ENCODE measurements at regions not wholly inside any gene's neighbourhood (a gene's known extent, or its start where the extent isn't known, plus 50 kb on each side); places are given as distances from the start of the nearest gene placed in this dataset.

GRCh38 chr15:98438326-98438725 is 210.0 kb upstream of the IGF1R start:
- H3K9me3 Mint-ChIP-seq: no peaks in the 10 kb centered on the region
- no peaks in the 10 kb centered on the region for H3K4me1 Mint-ChIP-seq
- H3K4me3 Mint-ChIP-seq: no peak overlapping the region
- H3K36me3 Mint-ChIP-seq (ENCODE audit: insufficient read depth): no peaks in the 10 kb centered on the region
- H3K27me3 Mint-ChIP-seq: no peaks in the 10 kb centered on the region
- DNase-seq (ENCODE audit: low spot score in 2 of 2) (no peak), ATAC-seq (replicated peaks; ENCODE audit: extremely low read depth, poor library complexity, severe bottlenecking) (no peak)
- H3K27ac Mint-ChIP-seq (ENCODE audit: low read depth): no peak overlapping the region

GRCh38 chr15:98438907-98439306 is 209.4 kb upstream of the IGF1R start:
- H3K9me3 Mint-ChIP-seq: no peaks in the 10 kb centered on the region
- H3K4me3 Mint-ChIP-seq: no peak overlapping the region
- no peaks in the 10 kb centered on the region for H3K4me1 Mint-ChIP-seq
- DNase-seq (ENCODE audit: low spot score in 2 of 2) (no peak), ATAC-seq (replicated peaks; ENCODE audit: extremely low read depth, poor library complexity, severe bottlenecking) (no peak)
- no peaks in the 10 kb centered on the region for H3K36me3 Mint-ChIP-seq (ENCODE audit: insufficient read depth)
- H3K27ac Mint-ChIP-seq (ENCODE audit: low read depth): no peak overlapping the region
- H3K27me3 Mint-ChIP-seq: no peaks in the 10 kb centered on the region

GRCh38 chr15:98439523-98439942 is 208.8 kb upstream of the IGF1R start:
- no peaks in the 10 kb centered on the region for H3K4me1 Mint-ChIP-seq
- ATAC-seq (replicated peaks; ENCODE audit: extremely low read depth, poor library complexity, severe bottlenecking): no peak
- DNase-seq (ENCODE audit: low spot score in 2 of 2): no peak
- H3K27ac Mint-ChIP-seq (ENCODE audit: low read depth): no peak overlapping the region
- H3K27me3 Mint-ChIP-seq: no peaks in the 10 kb centered on the region
- H3K36me3 Mint-ChIP-seq (ENCODE audit: insufficient read depth): no peaks in the 10 kb centered on the region
- H3K9me3 Mint-ChIP-seq: no peaks in the 10 kb centered on the region
- H3K4me3 Mint-ChIP-seq: no peak overlapping the region

GRCh38 chr15:98440917-98441316 is 207.4 kb upstream of the IGF1R start:
- no peak for ATAC-seq (replicated peaks; ENCODE audit: extremely low read depth, poor library complexity, severe bottlenecking)
- H3K9me3 Mint-ChIP-seq: no peaks in the 10 kb centered on the region
- H3K36me3 Mint-ChIP-seq (ENCODE audit: insufficient read depth): no peaks in the 10 kb centered on the region
- H3K4me1 Mint-ChIP-seq: no peaks in the 10 kb centered on the region
- no peak for DNase-seq (ENCODE audit: low spot score in 2 of 2)
- H3K27ac Mint-ChIP-seq (ENCODE audit: low read depth): no peak overlapping the region
- H3K4me3 Mint-ChIP-seq: no peak overlapping the region
- peaks cover 3% of the 10 kb centered on the region for H3K27me3 Mint-ChIP-seq

- Mint-ChIP-seq H3K9me3 (no peaks in the 10 kb centered on the region), H3K27me3 (peaks cover 9% of the 10 kb centered on the region), H3K36me3 (ENCODE audit: insufficient read depth) (no peaks in the 10 kb centered on the region), H3K4me3 (no peak overlapping the region), H3K4me1 (no peaks in the 10 kb centered on the region), H3K27ac (ENCODE audit: low read depth) (no peak overlapping the region)
- ATAC-seq (replicated peaks; ENCODE audit: extremely low read depth, poor library complexity, severe bottlenecking) (no peak), DNase-seq (ENCODE audit: low spot score in 2 of 2) (no peak)
Measured at GRCh38 chr15:98441599-98441998, 206.7 kb upstream of the IGF1R start.

GRCh38 chr15:98442379-98442833 is 205.9 kb upstream of the IGF1R start:
- H3K4me3 Mint-ChIP-seq: no peak overlapping the region
- no peaks in the 10 kb centered on the region for H3K9me3 Mint-ChIP-seq
- ATAC-seq (replicated peaks; ENCODE audit: extremely low read depth, poor library complexity, severe bottlenecking) (no peak), DNase-seq (ENCODE audit: low spot score in 2 of 2) (no peak)
- no peaks in the 10 kb centered on the region for H3K36me3 Mint-ChIP-seq (ENCODE audit: insufficient read depth)
- H3K27me3 Mint-ChIP-seq: peaks cover 17% of the 10 kb centered on the region
- no peaks in the 10 kb centered on the region for H3K4me1 Mint-ChIP-seq
- no peak overlapping the region for H3K27ac Mint-ChIP-seq (ENCODE audit: low read depth)

GRCh38 chr15:98442901-98443300 is 205.4 kb upstream of the IGF1R start:
- H3K27me3 Mint-ChIP-seq: peaks cover 19% of the 10 kb centered on the region
- no peaks in the 10 kb centered on the region for H3K36me3 Mint-ChIP-seq (ENCODE audit: insufficient read depth)
- ATAC-seq (replicated peaks; ENCODE audit: extremely low read depth, poor library complexity, severe bottlenecking) (no peak), DNase-seq (ENCODE audit: low spot score in 2 of 2) (no peak)
- no peak overlapping the region for H3K27ac Mint-ChIP-seq (ENCODE audit: low read depth)
- no peak overlapping the region for H3K4me3 Mint-ChIP-seq
- H3K4me1 Mint-ChIP-seq: no peaks in the 10 kb centered on the region
- no peaks in the 10 kb centered on the region for H3K9me3 Mint-ChIP-seq

- ATAC-seq (replicated peaks; ENCODE audit: extremely low read depth, poor library complexity, severe bottlenecking) (no peak), DNase-seq (ENCODE audit: low spot score in 2 of 2) (no peak)
- Mint-ChIP-seq H3K4me3 (no peak overlapping the region), H3K36me3 (ENCODE audit: insufficient read depth) (no peaks in the 10 kb centered on the region), H3K4me1 (no peaks in the 10 kb centered on the region), H3K9me3 (no peaks in the 10 kb centered on the region), H3K27ac (ENCODE audit: low read depth) (no peak overlapping the region), H3K27me3 (peaks cover 19% of the 10 kb centered on the region)
Measured at GRCh38 chr15:98443526-98443925, 204.8 kb upstream of the IGF1R start.

GRCh38 chr15:98444138-98444537 is 204.2 kb upstream of the IGF1R start:
- Mint-ChIP-seq H3K27ac (ENCODE audit: low read depth) (no peak overlapping the region), H3K27me3 (peaks cover 19% of the 10 kb centered on the region), H3K9me3 (no peaks in the 10 kb centered on the region), H3K4me3 (no peak overlapping the region), H3K4me1 (no peaks in the 10 kb centered on the region), H3K36me3 (ENCODE audit: insufficient read depth) (no peaks in the 10 kb centered on the region)
- DNase-seq (ENCODE audit: low spot score in 2 of 2) (no peak), ATAC-seq (replicated peaks; ENCODE audit: extremely low read depth, poor library complexity, severe bottlenecking) (no peak)

GRCh38 chr15:98445315-98445714 is 203.0 kb upstream of the IGF1R start:
- DNase-seq (ENCODE audit: low spot score in 2 of 2) (no peak), ATAC-seq (replicated peaks; ENCODE audit: extremely low read depth, poor library complexity, severe bottlenecking) (no peak)
- no peaks in the 10 kb centered on the region for H3K9me3 Mint-ChIP-seq
- H3K27ac Mint-ChIP-seq (ENCODE audit: low read depth): no peak overlapping the region
- H3K36me3 Mint-ChIP-seq (ENCODE audit: insufficient read depth): no peaks in the 10 kb centered on the region
- H3K27me3 Mint-ChIP-seq: peaks cover 19% of the 10 kb centered on the region
- no peak overlapping the region for H3K4me3 Mint-ChIP-seq
- no peaks in the 10 kb centered on the region for H3K4me1 Mint-ChIP-seq

- DNase-seq (ENCODE audit: low spot score in 2 of 2) (no peak), ATAC-seq (replicated peaks; ENCODE audit: extremely low read depth, poor library complexity, severe bottlenecking) (no peak)
- no peaks in the 10 kb centered on the region for H3K36me3 Mint-ChIP-seq (ENCODE audit: insufficient read depth)
- H3K4me1 Mint-ChIP-seq: no peaks in the 10 kb centered on the region
- peaks cover 19% of the 10 kb centered on the region for H3K27me3 Mint-ChIP-seq
- H3K4me3 Mint-ChIP-seq: no peak overlapping the region
- no peaks in the 10 kb centered on the region for H3K9me3 Mint-ChIP-seq
- no peak overlapping the region for H3K27ac Mint-ChIP-seq (ENCODE audit: low read depth)
Measured at GRCh38 chr15:98446083-98446482, 202.3 kb upstream of the IGF1R start.

GRCh38 chr15:98447069-98447468 is 201.3 kb upstream of the IGF1R start:
- Mint-ChIP-seq H3K4me3 (no peak overlapping the region), H3K9me3 (no peaks in the 10 kb centered on the region), H3K36me3 (ENCODE audit: insufficient read depth) (no peaks in the 10 kb centered on the region), H3K4me1 (no peaks in the 10 kb centered on the region), H3K27me3 (peaks cover 19% of the 10 kb centered on the region), H3K27ac (ENCODE audit: low read depth) (no peak overlapping the region)
- no peak for ATAC-seq (replicated peaks; ENCODE audit: extremely low read depth, poor library complexity, severe bottlenecking)
- no peak for DNase-seq (ENCODE audit: low spot score in 2 of 2)

GRCh38 chr15:98451236-98451635 is 197.1 kb upstream of the IGF1R start:
- Mint-ChIP-seq H3K27ac (ENCODE audit: low read depth) (no peak overlapping the region), H3K9me3 (no peaks in the 10 kb centered on the region), H3K4me3 (no peak overlapping the region), H3K36me3 (ENCODE audit: insufficient read depth) (peaks cover 2% of the 10 kb centered on the region), H3K4me1 (no peaks in the 10 kb centered on the region), H3K27me3 (peaks cover 13% of the 10 kb centered on the region)
- no peak for ATAC-seq (replicated peaks; ENCODE audit: extremely low read depth, poor library complexity, severe bottlenecking)
- DNase-seq (ENCODE audit: low spot score in 2 of 2): no peak

GRCh38 chr15:98452238-98452637 is 196.1 kb upstream of the IGF1R start:
- DNase-seq (ENCODE audit: low spot score in 2 of 2) (no peak), ATAC-seq (replicated peaks; ENCODE audit: extremely low read depth, poor library complexity, severe bottlenecking) (no peak)
- H3K27ac Mint-ChIP-seq (ENCODE audit: low read depth): no peak overlapping the region
- H3K4me3 Mint-ChIP-seq: no peak overlapping the region
- peaks cover 2% of the 10 kb centered on the region for H3K36me3 Mint-ChIP-seq (ENCODE audit: insufficient read depth)
- H3K27me3 Mint-ChIP-seq: peaks cover 3% of the 10 kb centered on the region
- H3K9me3 Mint-ChIP-seq: no peaks in the 10 kb centered on the region
- H3K4me1 Mint-ChIP-seq: no peaks in the 10 kb centered on the region
